GM23338 (cell line): ENCODE measurements at regions not wholly inside any gene's neighbourhood (a gene's known extent, or its start where the extent isn't known, plus 50 kb on each side); places are given as distances from the start of the nearest gene placed in this dataset.

Source experiments
- ATAC-seq: fragments of 200-7000 bp; cut with Tn5 transposase; 3 replicates; pipeline ENCODE4 v1.9.1; 2020
- DNase-seq: peaks from one replicate; pipeline ENCODE4 v3.0.0-alpha.2; 2015; ENCODE audit warnings: low spot score
- H2AFZ ChIP-seq: fragments of 200-600 bp; sonication (generic); 2 replicates; pipeline ENCODE4 v1.8.0; 2016; ENCODE audit warnings: antibody characterized with exemption, mild to moderate bottlenecking, moderate library complexity
- H3F3A ChIP-seq: fragments of 200-600 bp; sonication (generic); replicated peaks from 2 replicates; pipeline ENCODE4 v1.8.0; 2017; ENCODE audit warnings: antibody characterized with exemption, mixed run types, low read depth
- H3K27ac ChIP-seq: fragments of 200-600 bp; sonication (generic); 2 replicates; pipeline ENCODE4 v1.6.1; 2016; ENCODE audit warnings: low read depth
- H3K27me3 ChIP-seq: fragments of 200-600 bp; sonication (generic); 2 replicates; pipeline ENCODE4 v1.8.0; 2016; ENCODE audit warnings: mild to moderate bottlenecking, mixed run types, moderate library complexity; ENCODE audit not compliant: insufficient read depth
- H3K36me3 ChIP-seq: fragments of 200-600 bp; sonication (generic); 2 replicates; pipeline ENCODE4 v1.8.0; 2016; ENCODE audit warnings: mild to moderate bottlenecking; ENCODE audit not compliant: insufficient read depth
- H3K4me1 ChIP-seq: fragments of 200-600 bp; sonication (generic); 2 replicates; pipeline ENCODE4 v1.8.0; 2016; ENCODE audit warnings: mild to moderate bottlenecking, moderate library complexity; ENCODE audit not compliant: insufficient read depth
- H3K4me2 ChIP-seq: fragments of 200-600 bp; sonication (generic); 2 replicates; pipeline ENCODE4 v1.7.1; 2017; ENCODE audit warnings: mixed run types
- H3K4me3 ChIP-seq: fragments of 200-600 bp; sonication (generic); 2 replicates; pipeline ENCODE4 v1.6.1; 2016; ENCODE audit warnings: mixed run types
- H3K79me2 ChIP-seq: fragments of 200-600 bp; sonication (generic); replicated peaks from 2 replicates; pipeline ENCODE4 v1.8.0; 2017; ENCODE audit warnings: mild to moderate bottlenecking; ENCODE audit not compliant: insufficient read depth
- H3K9me2 ChIP-seq: fragments of 200-600 bp; sonication (generic); 2 replicates; pipeline ENCODE4 v1.8.0; 2017; ENCODE audit not compliant: insufficient read depth
- H4K20me1 ChIP-seq: fragments of 200-600 bp; sonication (generic); replicated peaks from 2 replicates; pipeline ENCODE4 v1.8.0; 2017; ENCODE audit warnings: mild to moderate bottlenecking; ENCODE audit not compliant: insufficient read depth
- H3K27ac Mint-ChIP-seq: 2 replicates; pipeline ENCODE4 v1.8.0; 2020; ENCODE audit warnings: inconsistent platforms, mild to moderate bottlenecking, moderate library complexity, mixed read lengths
- H3K27me3 Mint-ChIP-seq: 3 replicates; pipeline ENCODE4 v1.8.0; 2022; ENCODE audit warnings: low read depth, mild to moderate bottlenecking, moderate library complexity, mixed read lengths, inconsistent platforms; ENCODE audit not compliant: insufficient read depth, poor library complexity
- H3K36me3 Mint-ChIP-seq: 3 replicates; pipeline ENCODE4 v1.8.0; 2021; ENCODE audit warnings: low read depth, mild to moderate bottlenecking, inconsistent platforms, moderate library complexity, mixed read lengths
- H3K4me1 Mint-ChIP-seq: 3 replicates; pipeline ENCODE4 v1.8.0; 2020; ENCODE audit warnings: mild to moderate bottlenecking, inconsistent platforms, mixed read lengths
- H3K4me3 Mint-ChIP-seq: 3 replicates; pipeline ENCODE4 v1.8.0; 2021; ENCODE audit warnings: moderate library complexity, mild to moderate bottlenecking, inconsistent platforms, mixed read lengths
- H3K9me3 Mint-ChIP-seq: 3 replicates; pipeline ENCODE4 v1.8.0; 2020; ENCODE audit warnings: moderate library complexity, mild to moderate bottlenecking, inconsistent platforms, mixed read lengths
- CTCF ChIP-seq, 2 experiments: fragments of 200-600 bp in 1 of 2; sonication (generic) in 1 of 2; conservative IDR thresholded peaks; 2 replicates each; pipeline versions ENCODE4 v1.5.1 to v1.6.1; 2016 to 2017; ENCODE audit warnings: antibody characterized with exemption in 2 of 2, low read depth in 2 of 2, mild to moderate bottlenecking in 2 of 2, moderate library complexity in 1 of 2
- NANOG ChIP-seq: IDR thresholded peaks from 2 replicates; pipeline ENCODE4 v1.6.1; 2016; ENCODE audit warnings: antibody characterized with exemption, borderline replicate concordance
- POLR2AphosphoS5 ChIP-seq: IDR thresholded peaks from 2 replicates; pipeline ENCODE4 v1.6.1; 2016; ENCODE audit warnings: antibody characterized with exemption, low read depth
- REST ChIP-seq: IDR thresholded peaks from one replicate; pipeline ENCODE4 v1.6.1; 2018; ENCODE audit warnings: antibody characterized with exemption; ENCODE audit not compliant: unreplicated experiment
- STAT1 ChIP-seq: IDR thresholded peaks from one replicate; pipeline ENCODE4 v1.6.1; 2016; ENCODE audit warnings: antibody characterized with exemption; ENCODE audit not compliant: unreplicated experiment

GRCh38 chr7:114356133-114356532, 58.5 kb upstream of the FOXP2 start:
- no peak overlapping the region for H3K27ac Mint-ChIP-seq
- H3K9me3 Mint-ChIP-seq, result peaks cover 12% of the 10 kb centered on the region
- H3K4me1 Mint-ChIP-seq, result no peaks in the 10 kb centered on the region
- TF ChIP-seq STAT1 (no peak), CTCF (conservative IDR thresholded peaks at IDR 0.05; ENCODE audit: low read depth in 2 of 2) (no peak)
- H3K9me2 ChIP-seq, result 0 out of 2 replicates have a peak, but pooled peaks cover 6% of the 10 kb centered on the region
- no peaks in the 10 kb centered on the region for H3K4me1 ChIP-seq
- no peak overlapping the region for H3K4me3 ChIP-seq
- H3K36me3 Mint-ChIP-seq, result peaks cover 10% of the 10 kb centered on the region
- H3K27me3 ChIP-seq, result no peaks in the 10 kb centered on the region
- H3K4me2 ChIP-seq, result no peak overlapping the region
- no peak for DNase-seq
- peaks cover 2% of the 10 kb centered on the region for H3K27me3 Mint-ChIP-seq
- H3K27ac ChIP-seq, result no peak overlapping the region
- H3K4me3 Mint-ChIP-seq, result no peak overlapping the region
- no peaks in the 10 kb centered on the region for H4K20me1 ChIP-seq
- no peak for ATAC-seq
- no peaks in the 10 kb centered on the region for H3K79me2 ChIP-seq
- no peaks in the 10 kb centered on the region for H3K36me3 ChIP-seq
- H2AFZ ChIP-seq, result no peak overlapping the region
- no peaks in the 10 kb centered on the region for H3F3A ChIP-seq

GRCh38 chr7:114354306-114354705, 60.3 kb upstream of the FOXP2 start:
- Histone ChIP-seq H2AFZ (no peak overlapping the region), H3K4me1 (no peaks in the 10 kb centered on the region), H3K27ac (no peak overlapping the region), H3K36me3 (no peaks in the 10 kb centered on the region), H3F3A (no peaks in the 10 kb centered on the region), H3K27me3 (no peaks in the 10 kb centered on the region), H4K20me1 (no peaks in the 10 kb centered on the region), H3K79me2 (no peaks in the 10 kb centered on the region), H3K4me2 (no peak overlapping the region), H3K9me2 (0 out of 2 replicates have a peak, but pooled peaks cover 4% of the 10 kb centered on the region), H3K4me3 (no peak overlapping the region)
- ATAC-seq (no peak), DNase-seq (no peak)
- Mint-ChIP-seq H3K9me3 (peaks cover 4% of the 10 kb centered on the region), H3K4me1 (no peaks in the 10 kb centered on the region), H3K36me3 (peaks cover 5% of the 10 kb centered on the region; the same call in 2 of the 3 replicates), H3K4me3 (no peak overlapping the region), H3K27me3 (no peaks in the 10 kb centered on the region), H3K27ac (no peak overlapping the region)
- no peak for TF ChIP-seq NANOG
- no peak for TF ChIP-seq REST
- TF ChIP-seq POLR2AphosphoS5, result no peak

- no peak overlapping the region for H3K27ac Mint-ChIP-seq
- DNase-seq (no peak), ATAC-seq (no peak)
- H3K36me3 Mint-ChIP-seq, result no peaks in the 10 kb centered on the region
- no peaks in the 10 kb centered on the region for H3K9me2 ChIP-seq
- no peaks in the 10 kb centered on the region for H3F3A ChIP-seq
- no peaks in the 10 kb centered on the region for H3K79me2 ChIP-seq
- H3K4me1 ChIP-seq, result no peaks in the 10 kb centered on the region
- peaks cover 6% of the 10 kb centered on the region; the same call in 2 of the 3 replicates for H3K4me1 Mint-ChIP-seq
- no peak overlapping the region for H2AFZ ChIP-seq
- H3K27me3 Mint-ChIP-seq, result no peaks in the 10 kb centered on the region
- no peak overlapping the region for H3K4me3 Mint-ChIP-seq
- no peak overlapping the region for H3K4me2 ChIP-seq
- no peak overlapping the region for H3K4me3 ChIP-seq
- H3K27me3 ChIP-seq, result no peaks in the 10 kb centered on the region
- H4K20me1 ChIP-seq, result no peaks in the 10 kb centered on the region
- no peaks in the 10 kb centered on the region for H3K36me3 ChIP-seq
- H3K27ac ChIP-seq, result no peak overlapping the region
- H3K9me3 Mint-ChIP-seq, result no peaks in the 10 kb centered on the region
- TF ChIP-seq STAT1, result no peak
- TF ChIP-seq NANOG, result no peak
- no peak for TF ChIP-seq CTCF (conservative IDR thresholded peaks at IDR 0.05; ENCODE audit: low read depth in 2 of 2)
Measured at GRCh38 chr7:114345494-114345893, 69.1 kb upstream of the FOXP2 start.
